B cell (primary cell): ENCODE measurements at regions not wholly inside any gene's neighbourhood (a gene's known extent, or its start where the extent isn't known, plus 50 kb on each side); places are given as distances from the start of the nearest gene placed in this dataset.

Experiments used
- ATAC-seq: fragments of 200-7000 bp; cut with Tn5 transposase; one replicate; pipeline ENCODE4 v1.10.0; 2021; ENCODE audit warnings: low read depth, mild to moderate bottlenecking, moderate number of reproducible peaks, moderate library complexity
- CTCF ChIA-PET: fragments of 350-600 bp; sonication (Branson Sonifier 250); formaldehyde crosslinking; loops from one replicate; lab custom pipeline; 2021; ENCODE audit warnings: antibody characterized with exemption, inconsistent platforms; lab: Charles Lee
- POLR2A ChIA-PET: fragments of 350-600 bp; sonication (Branson Sonifier 250); formaldehyde crosslinking; loops from one replicate; lab custom pipeline; 2021; ENCODE audit warnings: antibody characterized with exemption; lab: Charles Lee
- DNase-seq: peaks from one replicate; pipeline ENCODE4 v3.0.0; 2013
- H2AFZ ChIP-seq: 2 replicates; pipeline ENCODE4 v1.6.1; 2012; ENCODE audit warnings: mild to moderate bottlenecking, low read depth, low read length; ENCODE audit not compliant: insufficient read depth, poor library complexity, severe bottlenecking
- H3K27ac ChIP-seq, 2 donors: 1 replicate in 1 of 2; 2 replicates in 1 of 2; pipeline ENCODE4 v1.5.1; 2012 to 2013; ENCODE audit warnings: low read length in 2 of 2, mild to moderate bottlenecking in 2 of 2, moderate library complexity in 1 of 2
- H3K27me3 ChIP-seq, 4 experiments: fragments of 200-600 bp in 1 of 4; sonication (generic) in 1 of 4; replicated peaks in 1 of 4; 1 replicate in 2 of 4; 2 replicates in 2 of 4; pipeline versions ENCODE4 v1.6.1 to v1.7.0; 2013 to 2016; ENCODE audit warnings: low read length in 3 of 4, mild to moderate bottlenecking in 2 of 4, mixed read lengths in 1 of 4, moderate library complexity in 1 of 4; ENCODE audit not compliant: insufficient read depth in 4 of 4, control insufficient read depth in 3 of 4; ENCODE audit errors: control extremely low read depth in 1 of 4
- H3K36me3 ChIP-seq, 2 experiments: replicated peaks in 1 of 2; 1 replicate in 1 of 2; 2 replicates in 1 of 2; pipeline versions ENCODE4 v1.6.1 to v1.7.1; 2013; ENCODE audit warnings: low read length in 1 of 2; ENCODE audit not compliant: insufficient read depth in 2 of 2, control insufficient read depth in 1 of 2; ENCODE audit errors: control extremely low read depth in 1 of 2, extremely low read depth in 1 of 2
- H3K4me1 ChIP-seq, 2 donors: fragments of 200-600 bp in 1 of 2; sonication (generic) in 1 of 2; 1 replicate in 1 of 2; 2 replicates in 1 of 2; pipeline versions ENCODE4 v1.5.1 to v1.6.1; 2013 to 2017; ENCODE audit warnings: low read length in 2 of 2; ENCODE audit not compliant: control insufficient read depth in 2 of 2, insufficient read depth in 2 of 2
- H3K4me2 ChIP-seq: replicated peaks from 2 replicates; pipeline ENCODE3; 2012; ENCODE audit warnings: mild to moderate bottlenecking, low read depth, low read length; ENCODE audit not compliant: poor library complexity, severe bottlenecking
- H3K4me3 ChIP-seq, 5 experiments: fragments of 200-600 bp in 1 of 5; sonication (generic) in 1 of 5; 1 replicate in 3 of 5; 2 replicates in 2 of 5; pipeline versions ENCODE4 v1.5.1 to v1.7.0; 2011 to 2016; ENCODE audit warnings: low read length in 4 of 5, mild to moderate bottlenecking in 4 of 5, low read depth in 2 of 5, control low read depth in 1 of 5, moderate library complexity in 1 of 5; ENCODE audit not compliant: insufficient read depth in 1 of 5; ENCODE audit errors: control extremely low read depth in 1 of 5, extremely low read depth in 1 of 5
- H3K79me2 ChIP-seq: fragments of 200-600 bp; sonication (generic); one replicate; pipeline ENCODE4 v1.6.0; 2016; ENCODE audit warnings: low read length; ENCODE audit not compliant: control insufficient read depth, insufficient read depth
- H3K9ac ChIP-seq: fragments of 200-600 bp; sonication (generic); 2 replicates; pipeline ENCODE4 v1.6.1; 2017; ENCODE audit warnings: mild to moderate bottlenecking, low read length, moderate library complexity
- H3K9me3 ChIP-seq, 3 donors: one replicate each; pipeline versions ENCODE4 v1.6.1 to v1.7.1; 2013; ENCODE audit warnings: low read length in 2 of 3; ENCODE audit not compliant: control insufficient read depth in 2 of 3, insufficient read depth in 1 of 3; ENCODE audit errors: control extremely low read depth in 1 of 3
- H4K20me1 ChIP-seq: 2 replicates; pipeline ENCODE4 v1.6.0; 2012; ENCODE audit warnings: mild to moderate bottlenecking, low read length; ENCODE audit not compliant: insufficient read depth, control insufficient read depth, poor library complexity, severe bottlenecking
- H3K27ac Mint-ChIP-seq: one replicate; pipeline ENCODE4 v1.8.0; 2021; ENCODE audit warnings: mixed read lengths
- H3K27me3 Mint-ChIP-seq: one replicate; pipeline ENCODE4 v1.8.0; 2021; ENCODE audit warnings: mixed read lengths
- H3K4me1 Mint-ChIP-seq: one replicate; pipeline ENCODE4 v1.8.0; 2021; ENCODE audit warnings: mixed read lengths
- H3K4me3 Mint-ChIP-seq: one replicate; pipeline ENCODE4 v1.8.0; 2021; ENCODE audit warnings: mixed read lengths
- H3K9me3 Mint-ChIP-seq: one replicate; pipeline ENCODE4 v1.8.0; 2022; ENCODE audit warnings: mixed read lengths; ENCODE audit not compliant: insufficient read depth
- CTCF ChIP-seq: fragments of 200-600 bp; IDR thresholded peaks from one replicate; pipeline ENCODE4 v1.8.0; 2022; ENCODE audit warnings: antibody characterized with exemption, mild to moderate bottlenecking
- EZH2 ChIP-seq: IDR thresholded peaks from 2 replicates; pipeline ENCODE4 v1.6.1; 2012; ENCODE audit warnings: borderline replicate concordance, low read depth, mild to moderate bottlenecking, moderate library complexity, low read length; ENCODE audit not compliant: insufficient read depth, poor library complexity, severe bottlenecking
- WGBS: methylation state at CpG from one replicate; pipeline ENCODE4 v1.1.5; 2013; ENCODE audit warnings: missing lambda C conversion rate; ENCODE audit not compliant: insufficient coverage; 5-methylcytosine and 5-hydroxymethylcytosine counted together
- intact Hi-C: fragments of 100-400 bp; cut with micrococcal nuclease; formaldehyde crosslinking; loops from one replicate; pipeline ENCODE4 v1.10.0; 2022

GRCh38 chr11:23973244-23973643, 523.6 kb upstream of the LUZP2 start:
- H3K27me3 ChIP-seq, result no peaks in the 10 kb centered on the region
- Mint-ChIP-seq H3K27ac (no peak overlapping the region), H3K4me1 (no peaks in the 10 kb centered on the region), H3K9me3 (no peaks in the 10 kb centered on the region), H3K4me3 (no peak overlapping the region), H3K27me3 (no peaks in the 10 kb centered on the region)
- TF ChIP-seq CTCF (no peak), EZH2 (no peak)
- no peaks in the 10 kb centered on the region for H3K4me1 ChIP-seq
- ATAC-seq, result no peak
- 82% methylated on average over 2 of the region's 2 CpGs for WGBS
- no peak overlapping the region for H2AFZ ChIP-seq
- H3K4me3 ChIP-seq, result no peak overlapping the region
- no peak for DNase-seq
- intact Hi-C loops, result no loop called here
- H3K79me2 ChIP-seq, result no peaks in the 10 kb centered on the region
- POLR2A ChIA-PET, result no interaction called here
- H3K36me3 ChIP-seq, result no peaks in the 10 kb centered on the region
- no peaks in the 10 kb centered on the region for H4K20me1 ChIP-seq
- no peak overlapping the region for H3K9ac ChIP-seq
- CTCF ChIA-PET, result no interaction called here
- no peaks in the 10 kb centered on the region for H3K9me3 ChIP-seq
- no peak overlapping the region for H3K4me2 ChIP-seq
- H3K27ac ChIP-seq, result no peak overlapping the region

- H3K4me2 ChIP-seq, result no peak overlapping the region
- H3K27me3 ChIP-seq, result no peaks in the 10 kb centered on the region
- Mint-ChIP-seq H3K27ac (no peak overlapping the region), H3K4me3 (no peak overlapping the region), H3K9me3 (no peaks in the 10 kb centered on the region), H3K27me3 (no peaks in the 10 kb centered on the region), H3K4me1 (no peaks in the 10 kb centered on the region)
- no peak overlapping the region for H3K9ac ChIP-seq
- H3K9me3 ChIP-seq, result no peaks in the 10 kb centered on the region
- no peaks in the 10 kb centered on the region for H3K79me2 ChIP-seq
- CTCF ChIA-PET, result no interaction called here
- intact Hi-C loops, result no loop called here
- no CpG with 5 or more reads among the region's 3 CpGs for WGBS
- DNase-seq, result no peak
- H3K27ac ChIP-seq, result no peak overlapping the region
- no peaks in the 10 kb centered on the region for H3K4me1 ChIP-seq
- no peaks in the 10 kb centered on the region for H4K20me1 ChIP-seq
- no peak for ATAC-seq
- TF ChIP-seq CTCF, result no peak
- TF ChIP-seq EZH2, result no peak
- H2AFZ ChIP-seq, result no peak overlapping the region
- no peaks in the 10 kb centered on the region for H3K36me3 ChIP-seq
- POLR2A ChIA-PET, result no interaction called here
- H3K4me3 ChIP-seq, result no peak overlapping the region
Measured at GRCh38 chr11:23974051-23974450, 522.8 kb upstream of the LUZP2 start.
